GM12874 (cell line): ENCODE measurements at regions not wholly inside any gene's neighbourhood (a gene's known extent, or its start where the extent isn't known, plus 50 kb on each side); places are given as distances from the start of the nearest gene placed in this dataset.

Experiments
- TF ChIP-seq, protein P1 (sequence below): IDR thresholded peaks from 2 replicates; pipeline ENCODE4 v1.5.1; 2011; ENCODE audit warnings: low read depth, mild to moderate bottlenecking, control low read depth, low read length, moderate library complexity; ENCODE audit not compliant: insufficient read depth

DNA sequence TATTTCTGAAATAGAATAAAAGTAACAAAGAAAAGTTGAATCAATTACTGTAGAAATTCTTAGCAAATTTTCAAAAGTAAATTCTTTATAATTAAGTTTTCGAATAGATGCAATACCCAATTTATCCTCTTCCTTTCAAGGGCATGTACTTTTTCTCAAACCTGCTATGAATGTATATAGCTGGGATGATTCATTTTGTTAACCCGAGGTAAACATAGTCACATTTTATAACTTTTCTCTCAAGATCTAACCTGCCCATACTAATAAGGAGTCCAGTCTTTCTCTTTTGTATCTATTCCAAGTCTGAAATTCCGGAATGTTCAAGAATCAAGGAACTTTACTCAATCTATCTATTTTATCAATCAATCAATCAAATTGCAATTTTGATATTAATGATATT, 1072.9 kb downstream of the REEP3 start:
- TF ChIP-seq, protein P1, sequence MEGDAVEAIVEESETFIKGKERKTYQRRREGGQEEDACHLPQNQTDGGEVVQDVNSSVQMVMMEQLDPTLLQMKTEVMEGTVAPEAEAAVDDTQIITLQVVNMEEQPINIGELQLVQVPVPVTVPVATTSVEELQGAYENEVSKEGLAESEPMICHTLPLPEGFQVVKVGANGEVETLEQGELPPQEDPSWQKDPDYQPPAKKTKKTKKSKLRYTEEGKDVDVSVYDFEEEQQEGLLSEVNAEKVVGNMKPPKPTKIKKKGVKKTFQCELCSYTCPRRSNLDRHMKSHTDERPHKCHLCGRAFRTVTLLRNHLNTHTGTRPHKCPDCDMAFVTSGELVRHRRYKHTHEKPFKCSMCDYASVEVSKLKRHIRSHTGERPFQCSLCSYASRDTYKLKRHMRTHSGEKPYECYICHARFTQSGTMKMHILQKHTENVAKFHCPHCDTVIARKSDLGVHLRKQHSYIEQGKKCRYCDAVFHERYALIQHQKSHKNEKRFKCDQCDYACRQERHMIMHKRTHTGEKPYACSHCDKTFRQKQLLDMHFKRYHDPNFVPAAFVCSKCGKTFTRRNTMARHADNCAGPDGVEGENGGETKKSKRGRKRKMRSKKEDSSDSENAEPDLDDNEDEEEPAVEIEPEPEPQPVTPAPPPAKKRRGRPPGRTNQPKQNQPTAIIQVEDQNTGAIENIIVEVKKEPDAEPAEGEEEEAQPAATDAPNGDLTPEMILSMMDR: no peak

DNA sequence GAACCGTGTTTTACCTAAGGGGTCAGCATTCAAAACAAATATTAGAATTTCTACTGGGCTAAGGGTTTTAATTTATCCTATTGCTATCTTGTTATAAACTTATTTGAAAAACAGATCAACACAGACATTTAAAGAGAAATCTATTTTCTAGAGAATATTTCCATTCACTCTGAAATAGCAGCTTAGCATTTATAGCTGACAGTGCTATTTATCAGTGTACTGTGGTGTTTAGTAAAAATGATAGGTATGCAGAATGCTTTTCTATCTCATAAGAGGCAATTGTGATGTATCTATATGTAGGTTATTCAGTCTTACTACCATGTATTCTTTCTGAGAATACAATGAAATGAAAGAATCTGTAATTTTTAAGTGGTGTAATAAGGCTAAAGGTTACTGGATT, 1077.4 kb downstream of the REEP3 start:
- TF ChIP-seq, protein P1: no peak

DNA sequence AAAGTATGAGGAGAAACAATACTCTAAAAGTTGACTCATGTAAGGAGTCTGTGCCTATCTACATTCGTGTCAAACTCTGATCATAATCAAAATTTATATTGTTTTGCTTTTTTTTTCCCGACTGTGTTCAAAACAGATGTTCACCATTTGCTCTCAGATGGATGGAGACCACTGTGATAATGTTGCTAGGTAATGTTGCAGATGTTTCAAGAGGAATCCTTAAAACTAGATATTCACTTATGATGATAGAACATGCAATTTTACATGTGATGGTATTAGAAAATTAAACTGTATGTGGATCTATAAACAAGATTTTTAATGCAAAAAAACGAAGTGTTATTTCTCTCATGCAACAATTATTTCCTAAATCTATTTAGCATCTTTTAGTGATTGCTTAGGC, 1080.1 kb downstream of the REEP3 start:
- TF ChIP-seq, protein P1: no peak

DNA sequence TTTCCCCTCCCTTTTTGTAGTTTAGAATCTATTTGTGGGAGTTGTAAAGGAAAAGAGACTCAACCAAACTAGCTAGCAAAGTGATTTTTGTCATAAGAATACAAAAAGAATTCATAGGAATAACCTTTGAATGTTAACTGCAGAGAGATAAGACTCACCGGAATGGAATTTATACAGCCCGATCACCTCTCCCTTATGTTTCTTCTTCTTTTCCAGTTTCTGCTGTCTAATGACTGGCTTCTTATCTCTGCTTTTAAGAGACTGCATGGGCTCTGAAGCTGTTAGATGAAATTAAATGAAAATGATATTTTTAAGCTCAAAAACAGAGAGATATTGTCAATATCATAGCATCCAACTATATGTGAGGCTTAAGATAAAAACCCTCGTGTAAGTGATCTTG, 1095.9 kb downstream of the REEP3 start:
- TF ChIP-seq, protein P1: no peak

DNA sequence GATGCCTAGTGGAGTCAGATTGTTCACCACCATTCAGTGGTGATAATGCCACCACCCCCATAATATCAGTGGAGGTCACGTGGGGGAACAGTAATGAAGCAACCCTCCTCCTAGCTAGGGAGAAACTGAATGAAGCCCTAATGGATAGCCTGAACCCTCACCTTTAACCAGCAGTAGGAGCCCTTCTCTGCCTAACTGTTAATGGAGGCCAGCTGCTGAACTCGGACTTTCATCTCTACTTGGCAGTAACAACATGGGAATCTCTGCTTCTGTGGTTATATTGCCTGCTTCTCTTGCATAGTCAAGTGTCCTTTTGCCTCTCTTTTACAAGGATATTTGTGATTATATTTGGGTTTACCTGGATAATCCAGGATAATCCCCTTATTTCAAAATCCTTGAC, 1097.9 kb downstream of the REEP3 start:
- TF ChIP-seq, protein P1: no peak

DNA sequence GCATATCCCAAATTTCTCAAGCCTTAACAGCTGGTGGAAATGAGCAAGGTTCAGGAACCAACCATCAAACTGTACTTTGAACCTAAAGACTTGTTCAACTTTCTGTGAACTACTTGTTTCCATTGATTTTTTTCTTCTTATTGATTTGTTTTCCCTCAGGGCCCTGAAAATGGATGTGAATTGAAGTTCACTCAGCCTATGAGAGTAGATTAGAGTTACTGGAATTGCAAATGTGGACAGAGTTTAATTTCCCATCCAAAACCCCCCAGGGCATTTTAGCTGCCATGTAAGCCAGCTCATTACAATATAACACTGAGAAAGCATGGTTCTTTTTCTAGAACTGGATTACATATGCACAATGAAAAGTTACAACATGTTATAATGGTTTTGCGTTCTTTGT, 1105.7 kb downstream of the REEP3 start:
- TF ChIP-seq, protein P1: no peak

DNA sequence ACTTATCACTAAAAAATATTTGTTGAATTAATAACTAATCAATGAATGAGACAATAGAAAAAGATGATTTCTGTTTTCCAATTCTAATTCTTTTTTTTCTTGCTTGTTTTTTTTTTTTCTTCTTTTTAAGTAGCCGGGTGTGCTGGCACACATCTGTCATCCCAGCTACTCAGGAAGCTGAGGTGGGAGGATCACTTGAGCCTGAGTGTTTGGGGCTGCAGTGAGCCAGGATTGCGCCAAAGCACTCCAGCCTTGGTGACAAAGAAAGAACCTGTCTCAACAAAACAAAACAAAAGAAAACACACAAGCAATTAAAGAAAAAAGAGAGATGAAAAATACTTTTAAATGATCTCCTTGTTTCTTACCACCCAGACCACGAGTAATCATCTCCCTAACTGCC, 1109.3 kb downstream of the REEP3 start:
- TF ChIP-seq, protein P1: no peak

DNA sequence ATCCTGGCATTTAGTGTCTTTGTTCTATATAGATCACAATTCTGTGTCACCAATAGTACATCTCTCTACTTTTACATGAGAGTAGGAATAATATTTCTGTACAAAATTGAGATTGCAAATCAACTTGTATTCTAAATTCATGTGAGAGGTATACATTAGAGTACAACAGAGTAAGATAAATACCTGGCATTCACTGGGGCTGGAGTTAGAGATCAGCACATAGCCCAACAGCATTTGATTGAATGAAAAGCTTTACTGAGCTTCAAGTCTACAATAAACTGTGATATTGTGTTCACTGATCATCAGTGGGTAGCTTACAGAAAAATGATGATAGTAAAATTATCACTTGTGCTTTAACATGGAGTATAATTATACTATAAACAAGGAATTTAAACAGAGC, 1114.7 kb downstream of the REEP3 start:
- TF ChIP-seq, protein P1: no peak
